ENCODE measurements at regions not wholly inside any gene's neighbourhood (a gene's known extent, or its start where the extent isn't known, plus 50 kb on each side); places are given as distances from the start of the nearest gene placed in this dataset.

GRCh38 chr4:125115941-125116340 lies 198.8 kb upstream of the FAT4 start:
- TF ChIP-seq RFX5 (IDR thresholded peaks at IDR 0.05; ENCODE audit: low read depth, low read length), result no peak
- no peak for TF ChIP-seq KDM1A (IDR thresholded peaks at IDR 0.05; ENCODE audit: borderline replicate concordance)
- no peak for TF ChIP-seq CTCF (IDR thresholded peaks at IDR 0.05 in 2 of 3, conservative IDR thresholded peaks at IDR 0.05 in 1 of 3; ENCODE audit: control insufficient read depth in 2 of 3, extremely low read depth in 1 of 3, insufficient read depth in 1 of 3, low read depth in 3 of 3, low read length in 3 of 3)
- TF ChIP-seq MEF2A (IDR thresholded peaks at IDR 0.05; ENCODE audit: insufficient read depth, low read depth, low read length), result no peak
- no peak for TF ChIP-seq ZNF274 (IDR thresholded peaks at IDR 0.05; ENCODE audit: insufficient read depth, insufficient read length)

All from GM12878 (cell line).